K562 (cell line): ENCODE measurements at regions not wholly inside any gene's neighbourhood (a gene's known extent, or its start where the extent isn't known, plus 50 kb on each side); places are given as distances from the start of the nearest gene placed in this dataset.

Source experiments
- EWSR1 ChIP-seq: fragments of 450-650 bp; IDR thresholded peaks from 2 replicates; pipeline ENCODE4 v1.6.1; 2018; ENCODE audit warnings: borderline replicate concordance, mild to moderate bottlenecking, low read depth, moderate library complexity; ENCODE audit not compliant: partially characterized antibody
- MGA ChIP-seq: fragments of 450-650 bp; IDR thresholded peaks from 2 replicates; pipeline ENCODE4 v1.6.1; 2016; ENCODE audit warnings: mild to moderate bottlenecking, moderate library complexity
- MTA1 ChIP-seq: fragments of 450-650 bp; IDR thresholded peaks from 2 replicates; pipeline ENCODE4 v1.6.1; 2017; ENCODE audit warnings: borderline replicate concordance
- NR2C2 ChIP-seq, 2 experiments: fragments of 200-800 bp in 1 of 2; sonication (Bioruptor generic) in 1 of 2; sonication (generic) in 1 of 2; formaldehyde crosslinking in 1 of 2; IDR thresholded peaks; 2 replicates each; pipeline versions ENCODE4 v1.6.1 to v1.8.0; 2016 to 2022; ENCODE audit warnings: mild to moderate bottlenecking in 1 of 2, missing compliant biosample characterization in 1 of 2, missing genetic modification characterization in 1 of 2, missing genetic modification reagents in 1 of 2
- SRSF1 ChIP-seq: fragments of 200-400 bp; formaldehyde crosslinking; IDR thresholded peaks from 2 replicates; pipeline ENCODE4 v1.6.1; 2017; ENCODE audit warnings: mild to moderate bottlenecking, low read depth, low read length, moderate library complexity

DNA sequence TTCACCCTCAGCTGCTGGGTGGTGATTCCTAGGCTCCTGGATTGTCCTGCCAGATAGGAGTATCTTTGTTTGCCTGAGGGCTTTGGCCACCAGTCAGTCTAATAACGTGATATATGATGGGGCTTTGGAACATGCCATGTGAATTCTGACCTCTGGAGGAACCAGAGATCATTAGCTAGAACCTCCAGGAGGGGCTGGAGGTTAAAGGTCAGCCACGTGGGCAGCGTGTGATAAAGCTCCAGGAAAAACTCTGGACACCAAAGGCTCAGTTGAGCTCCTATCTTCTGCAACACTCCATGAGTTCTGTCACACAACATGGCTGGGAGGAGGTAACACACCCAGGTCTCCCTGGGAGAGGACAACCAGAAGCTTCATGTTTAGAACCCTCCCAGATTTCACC lies 251.1 kb downstream of the DAD1 start (continued):
- TF ChIP-seq EWSR1: no peak
- TF ChIP-seq MGA: peak; percentile 58
- TF ChIP-seq MTA1: no peak
- TF ChIP-seq SRSF1: no peak
- TF ChIP-seq NR2C2 (CRISPR knock-in tag; IDR thresholded peaks at IDR 0.05): peak; percentile 82
- peak; percentile 88 for TF ChIP-seq NR2C2 (tag; IDR thresholded peaks at IDR 0.05)
